ENCODE measurements at regions not wholly inside any gene's neighbourhood (a gene's known extent, or its start where the extent isn't known, plus 50 kb on each side); places are given as distances from the start of the nearest gene placed in this dataset.

GRCh38 chr1:56331892-56332567 lies 247.3 kb downstream of the PLPP3 start:
- Histone ChIP-seq H3K4me1 (no peaks in the 10 kb centered on the region), H3K36me3 (no peaks in the 10 kb centered on the region), H3K4me3 (no peak overlapping the region), H3K27me3 (no peaks in the 10 kb centered on the region), H3K27ac (no peak overlapping the region), H3K9me3 (no peaks in the 10 kb centered on the region)
- DNase-seq (ENCODE audit: low spot score in 2 of 2), result no peak
- 91% methylated on average over 12 of the region's 12 CpGs for WGBS
- TF ChIP-seq POLR2A (IDR thresholded peaks at IDR 0.05) (no peak), POLR2AphosphoS5 (IDR thresholded peaks at IDR 0.05) (no peak), EP300 (IDR thresholded peaks at IDR 0.05) (no peak), CTCF (IDR thresholded peaks at IDR 0.05) (no peak)

- Histone ChIP-seq H3K27me3 (no peaks in the 10 kb centered on the region), H3K4me1 (no peaks in the 10 kb centered on the region), H3K27ac (no peak overlapping the region), H3K36me3 (no peaks in the 10 kb centered on the region), H3K4me3 (no peak overlapping the region), H3K9me3 (no peaks in the 10 kb centered on the region)
- WGBS, result 73% methylated on average over 2 of the region's 2 CpGs
- TF ChIP-seq POLR2A (IDR thresholded peaks at IDR 0.05), result no peak
- TF ChIP-seq EP300 (IDR thresholded peaks at IDR 0.05), result no peak
- no peak for TF ChIP-seq CTCF (IDR thresholded peaks at IDR 0.05)
- no peak for DNase-seq (ENCODE audit: low spot score in 2 of 2)
Observed at GRCh38 chr1:56331207-56331891, 248.0 kb downstream of the PLPP3 start.

- no peak for DNase-seq (ENCODE audit: low spot score in 2 of 2)
- Histone ChIP-seq H3K36me3 (no peaks in the 10 kb centered on the region), H3K9me3 (no peaks in the 10 kb centered on the region), H3K27me3 (no peaks in the 10 kb centered on the region), H3K27ac (no peak overlapping the region), H3K4me1 (no peaks in the 10 kb centered on the region), H3K4me3 (no peak overlapping the region)
- no peak for TF ChIP-seq EP300 (IDR thresholded peaks at IDR 0.05)
- TF ChIP-seq POLR2A (IDR thresholded peaks at IDR 0.05), result no peak
- no peak for TF ChIP-seq POLR2AphosphoS5 (IDR thresholded peaks at IDR 0.05)
- TF ChIP-seq CTCF (IDR thresholded peaks at IDR 0.05), result no peak
- 72% methylated on average over 1 of the region's 1 CpG for WGBS
Observed at GRCh38 chr1:56330391-56331026, 248.9 kb downstream of the PLPP3 start.

- TF ChIP-seq EP300 (IDR thresholded peaks at IDR 0.05) (no peak), POLR2A (IDR thresholded peaks at IDR 0.05) (no peak), POLR2AphosphoS5 (IDR thresholded peaks at IDR 0.05) (no peak), CTCF (IDR thresholded peaks at IDR 0.05) (no peak)
- 95% methylated on average over 1 of the region's 1 CpG for WGBS
Observed at GRCh38 chr1:56329970-56330369, 249.4 kb downstream of the PLPP3 start.

GRCh38 chr1:56327195-56327594 lies 252.2 kb downstream of the PLPP3 start:
- Histone ChIP-seq H3K4me1 (no peaks in the 10 kb centered on the region), H3K36me3 (no peaks in the 10 kb centered on the region), H3K27me3 (no peaks in the 10 kb centered on the region), H3K27ac (no peak overlapping the region), H3K4me3 (no peak overlapping the region), H3K9me3 (no peaks in the 10 kb centered on the region)
- WGBS, result 83% methylated on average over 1 of the region's 1 CpG
- DNase-seq (ENCODE audit: low spot score in 2 of 2), result no peak
- TF ChIP-seq POLR2A (IDR thresholded peaks at IDR 0.05) (no peak), POLR2AphosphoS5 (IDR thresholded peaks at IDR 0.05) (no peak), CTCF (IDR thresholded peaks at IDR 0.05) (no peak), EP300 (IDR thresholded peaks at IDR 0.05) (no peak)

More at GRCh38 chr1:56329970-56330369, 249.4 kb downstream of the PLPP3 start:
- Histone ChIP-seq H3K27me3 (no peaks in the 10 kb centered on the region), H3K36me3 (no peaks in the 10 kb centered on the region), H3K27ac (no peak overlapping the region), H3K9me3 (no peaks in the 10 kb centered on the region), H3K4me1 (no peaks in the 10 kb centered on the region), H3K4me3 (no peak overlapping the region)
- DNase-seq (ENCODE audit: low spot score in 2 of 2), result no peak

Data from suprapubic skin (tissue), 4 donors.